ENCODE measurements at regions not wholly inside any gene's neighbourhood (a gene's known extent, or its start where the extent isn't known, plus 50 kb on each side); places are given as distances from the start of the nearest gene placed in this dataset.

DNA sequence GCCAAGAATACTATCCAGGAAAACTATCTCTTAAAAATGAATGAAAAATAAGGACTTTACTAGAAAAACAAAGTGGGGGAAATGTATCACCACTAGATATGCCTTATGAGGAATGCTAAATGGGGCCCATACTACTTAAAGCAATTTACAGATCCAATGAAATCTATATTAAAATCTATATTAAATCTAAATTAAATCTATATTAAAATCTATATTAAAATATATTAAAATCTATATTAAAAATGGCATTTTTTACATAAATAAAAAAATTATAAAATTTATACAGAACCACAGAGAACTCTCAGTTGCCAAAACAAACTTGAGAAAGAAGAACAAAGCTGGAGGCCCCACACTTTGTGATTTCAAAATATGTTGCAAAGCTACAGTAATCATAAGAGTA, 234.5 kb downstream of the RPL10L start:
- TF ChIP-seq, protein P1, sequence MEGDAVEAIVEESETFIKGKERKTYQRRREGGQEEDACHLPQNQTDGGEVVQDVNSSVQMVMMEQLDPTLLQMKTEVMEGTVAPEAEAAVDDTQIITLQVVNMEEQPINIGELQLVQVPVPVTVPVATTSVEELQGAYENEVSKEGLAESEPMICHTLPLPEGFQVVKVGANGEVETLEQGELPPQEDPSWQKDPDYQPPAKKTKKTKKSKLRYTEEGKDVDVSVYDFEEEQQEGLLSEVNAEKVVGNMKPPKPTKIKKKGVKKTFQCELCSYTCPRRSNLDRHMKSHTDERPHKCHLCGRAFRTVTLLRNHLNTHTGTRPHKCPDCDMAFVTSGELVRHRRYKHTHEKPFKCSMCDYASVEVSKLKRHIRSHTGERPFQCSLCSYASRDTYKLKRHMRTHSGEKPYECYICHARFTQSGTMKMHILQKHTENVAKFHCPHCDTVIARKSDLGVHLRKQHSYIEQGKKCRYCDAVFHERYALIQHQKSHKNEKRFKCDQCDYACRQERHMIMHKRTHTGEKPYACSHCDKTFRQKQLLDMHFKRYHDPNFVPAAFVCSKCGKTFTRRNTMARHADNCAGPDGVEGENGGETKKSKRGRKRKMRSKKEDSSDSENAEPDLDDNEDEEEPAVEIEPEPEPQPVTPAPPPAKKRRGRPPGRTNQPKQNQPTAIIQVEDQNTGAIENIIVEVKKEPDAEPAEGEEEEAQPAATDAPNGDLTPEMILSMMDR (IDR thresholded peaks at IDR 0.05), result no peak
- TF ChIP-seq POLR2A (IDR thresholded peaks at IDR 0.05), result no peak

Data from body of pancreas (tissue), 4 donors.